ENCODE measurements at regions not wholly inside any gene's neighbourhood (a gene's known extent, or its start where the extent isn't known, plus 50 kb on each side); places are given as distances from the start of the nearest gene placed in this dataset.
"Not testable (repeated sequence)": the region's sequence is repeated elsewhere in the genome, so short reads cannot be mapped to it uniquely, and the experiment has no call there.

DNA sequence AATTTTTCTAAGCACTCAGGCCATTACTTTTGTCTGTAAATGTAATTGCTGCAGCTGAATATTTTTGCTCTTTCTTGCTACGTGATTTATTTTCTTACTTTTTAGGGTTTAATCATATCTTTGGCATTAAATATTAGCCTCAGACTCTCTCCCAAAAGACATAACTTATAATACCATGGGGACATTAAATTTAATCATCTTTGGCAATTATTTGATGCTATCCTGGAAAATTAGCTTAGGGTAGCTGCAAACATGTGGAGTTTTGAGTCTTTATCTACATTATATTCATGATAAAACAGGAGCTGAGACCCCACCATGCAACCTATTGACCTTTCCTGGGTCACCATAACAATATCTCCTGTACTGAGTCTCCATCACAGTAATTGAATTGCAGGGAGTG is 59.1 kb upstream of the EDAR start:
- no peak overlapping the region for H3K4me3 ChIP-seq (ENCODE audit: low read depth, low read length)
- no peak for DNase-seq (ENCODE audit: low read depth)
- TF ChIP-seq, protein P1, sequence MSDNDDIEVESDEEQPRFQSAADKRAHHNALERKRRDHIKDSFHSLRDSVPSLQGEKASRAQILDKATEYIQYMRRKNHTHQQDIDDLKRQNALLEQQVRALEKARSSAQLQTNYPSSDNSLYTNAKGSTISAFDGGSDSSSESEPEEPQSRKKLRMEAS (IDR thresholded peaks at IDR 0.05; ENCODE audit: low read depth, low read length): no peak
- no peak for TF ChIP-seq MYC (IDR thresholded peaks at IDR 0.05; ENCODE audit: low read depth, low read length)
- no peak for TF ChIP-seq POLR2A (IDR thresholded peaks at IDR 0.05; ENCODE audit: extremely low read depth, insufficient read length)
- TF ChIP-seq, protein P2, sequence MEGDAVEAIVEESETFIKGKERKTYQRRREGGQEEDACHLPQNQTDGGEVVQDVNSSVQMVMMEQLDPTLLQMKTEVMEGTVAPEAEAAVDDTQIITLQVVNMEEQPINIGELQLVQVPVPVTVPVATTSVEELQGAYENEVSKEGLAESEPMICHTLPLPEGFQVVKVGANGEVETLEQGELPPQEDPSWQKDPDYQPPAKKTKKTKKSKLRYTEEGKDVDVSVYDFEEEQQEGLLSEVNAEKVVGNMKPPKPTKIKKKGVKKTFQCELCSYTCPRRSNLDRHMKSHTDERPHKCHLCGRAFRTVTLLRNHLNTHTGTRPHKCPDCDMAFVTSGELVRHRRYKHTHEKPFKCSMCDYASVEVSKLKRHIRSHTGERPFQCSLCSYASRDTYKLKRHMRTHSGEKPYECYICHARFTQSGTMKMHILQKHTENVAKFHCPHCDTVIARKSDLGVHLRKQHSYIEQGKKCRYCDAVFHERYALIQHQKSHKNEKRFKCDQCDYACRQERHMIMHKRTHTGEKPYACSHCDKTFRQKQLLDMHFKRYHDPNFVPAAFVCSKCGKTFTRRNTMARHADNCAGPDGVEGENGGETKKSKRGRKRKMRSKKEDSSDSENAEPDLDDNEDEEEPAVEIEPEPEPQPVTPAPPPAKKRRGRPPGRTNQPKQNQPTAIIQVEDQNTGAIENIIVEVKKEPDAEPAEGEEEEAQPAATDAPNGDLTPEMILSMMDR (IDR thresholded peaks at IDR 0.05; ENCODE audit: low read depth, low read length): no peak

DNA sequence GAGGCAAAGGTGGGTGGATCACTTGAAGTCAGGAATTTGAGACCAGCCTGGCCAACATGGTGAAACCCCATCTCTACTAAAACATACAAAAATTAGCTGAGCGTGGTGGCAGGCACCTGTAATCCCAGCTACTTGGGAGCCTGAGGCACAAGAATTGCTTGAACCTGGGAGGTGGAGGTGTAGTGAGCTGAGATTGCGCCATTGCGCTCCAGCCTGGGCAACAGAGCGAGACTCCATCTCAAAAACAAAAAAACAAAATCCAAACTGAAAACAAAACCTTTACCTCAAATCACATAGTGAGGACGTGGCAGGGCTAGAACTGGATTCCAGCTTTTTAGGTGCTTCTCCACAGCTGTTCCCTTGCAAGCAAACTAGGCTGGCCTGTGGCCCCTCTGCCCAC is 58.5 kb upstream of the EDAR start:
- DNase-seq (ENCODE audit: low read depth); H3K4me3 ChIP-seq (ENCODE audit: low read depth, low read length): not testable (repeated sequence)

DNA sequence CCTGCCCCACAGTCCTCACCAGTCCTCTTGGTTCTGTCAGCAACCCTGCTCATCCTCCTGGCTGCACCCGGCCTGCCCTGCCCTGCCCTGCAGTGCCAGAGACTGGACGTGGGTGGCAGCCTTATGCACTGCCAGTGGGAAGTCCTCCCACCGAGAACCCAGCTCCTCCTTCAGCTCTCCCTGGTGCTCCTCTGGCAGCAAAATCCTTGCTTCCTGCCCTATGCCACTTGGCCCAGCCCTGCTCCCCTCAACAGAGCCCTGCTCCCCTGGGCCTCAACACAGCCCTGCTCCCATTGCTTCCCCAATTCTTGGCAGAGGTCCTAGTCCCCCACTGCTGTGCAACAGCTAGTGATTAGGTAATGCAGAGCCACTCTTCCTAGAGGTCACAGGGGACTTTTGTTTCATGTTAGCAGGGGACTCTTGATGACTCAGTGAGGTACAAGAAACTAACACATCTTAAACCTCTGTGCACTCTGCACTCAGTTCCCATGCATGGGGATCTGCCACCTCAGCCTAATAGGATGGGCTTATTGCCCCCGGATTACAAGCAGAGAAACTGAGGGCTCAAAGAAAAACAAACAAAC is 58.0 kb upstream of the EDAR start:
- DNase-seq (ENCODE audit: low read depth): peak; percentile 95
- TF ChIP-seq, protein P1 (IDR thresholded peaks at IDR 0.05; ENCODE audit: low read depth, low read length): no peak
- TF ChIP-seq, protein P2 (IDR thresholded peaks at IDR 0.05; ENCODE audit: low read depth, low read length): no peak
- no peak overlapping the region for H3K4me3 ChIP-seq (ENCODE audit: low read depth, low read length)

DNA sequence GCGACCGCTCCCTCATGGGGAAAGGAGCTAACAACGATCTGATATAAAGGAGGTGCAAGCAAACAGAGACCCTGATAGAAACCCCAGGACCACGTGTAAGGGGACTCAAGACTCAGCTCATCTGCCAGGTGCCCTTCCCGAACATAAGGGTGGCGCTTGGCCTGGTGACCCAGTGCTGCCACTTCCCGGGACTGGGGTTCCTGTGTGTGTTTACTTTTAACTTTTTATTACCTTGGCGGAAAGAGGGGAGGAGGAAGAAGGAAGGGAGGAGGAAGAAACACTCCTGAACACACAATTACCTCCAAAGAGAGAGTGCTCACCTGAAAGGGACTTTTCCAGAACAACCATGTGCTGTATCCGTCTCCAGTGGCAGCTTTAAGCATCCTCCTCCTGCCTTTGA is 56.5 kb upstream of the EDAR start:
- no peak overlapping the region for H3K4me3 ChIP-seq (ENCODE audit: low read depth, low read length)
- DNase-seq (ENCODE audit: low read depth): no peak
- TF ChIP-seq MYC (IDR thresholded peaks at IDR 0.05; ENCODE audit: low read depth, low read length): no peak
- TF ChIP-seq, protein P1 (IDR thresholded peaks at IDR 0.05; ENCODE audit: low read depth, low read length): no peak
- TF ChIP-seq POLR2A (IDR thresholded peaks at IDR 0.05; ENCODE audit: extremely low read depth, insufficient read length): no peak
- TF ChIP-seq, protein P2 (IDR thresholded peaks at IDR 0.05; ENCODE audit: low read depth, low read length): no peak

DNA sequence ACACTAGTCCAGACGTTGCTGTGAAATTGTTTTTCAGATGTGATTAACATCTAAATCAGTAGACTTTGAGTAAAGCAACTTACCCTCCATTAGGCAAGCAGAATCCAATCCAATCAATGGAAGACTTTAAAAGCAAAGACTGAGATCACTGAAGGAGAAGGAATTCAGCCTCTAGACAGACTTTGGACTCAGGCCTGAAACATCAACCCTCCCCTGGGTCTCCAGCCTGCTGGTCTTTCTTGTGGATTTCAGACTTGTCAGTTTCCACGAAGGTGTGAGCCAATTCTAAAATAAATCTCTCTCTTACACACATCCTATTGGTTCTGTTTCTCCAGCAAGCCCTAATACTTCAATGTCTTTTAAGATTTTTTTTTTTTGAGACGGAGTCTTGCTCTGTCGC is 50.0 kb upstream of the EDAR start:
- no peak for TF ChIP-seq POLR2A (IDR thresholded peaks at IDR 0.05; ENCODE audit: extremely low read depth, insufficient read length)
- no peak for TF ChIP-seq MYC (IDR thresholded peaks at IDR 0.05; ENCODE audit: low read depth, low read length)
- TF ChIP-seq, protein P2 (IDR thresholded peaks at IDR 0.05; ENCODE audit: low read depth, low read length): no peak
- TF ChIP-seq, protein P1 (IDR thresholded peaks at IDR 0.05; ENCODE audit: low read depth, low read length): no peak
- no peak for DNase-seq (ENCODE audit: low read depth)
- H3K4me3 ChIP-seq (ENCODE audit: low read depth, low read length): no peak overlapping the region
